HG03521 (cell line): ENCODE measurements at regions not wholly inside any gene's neighbourhood (a gene's known extent, or its start where the extent isn't known, plus 50 kb on each side); places are given as distances from the start of the nearest gene placed in this dataset.

Experiments
- ATAC-seq: cut with Tn5 transposase; IDR thresholded peaks from one replicate; pipeline ENCODE4 v1.9.1; 2021; ENCODE audit warnings: mild to moderate bottlenecking, moderate library complexity; ENCODE audit not compliant: unreplicated experiment

DNA sequence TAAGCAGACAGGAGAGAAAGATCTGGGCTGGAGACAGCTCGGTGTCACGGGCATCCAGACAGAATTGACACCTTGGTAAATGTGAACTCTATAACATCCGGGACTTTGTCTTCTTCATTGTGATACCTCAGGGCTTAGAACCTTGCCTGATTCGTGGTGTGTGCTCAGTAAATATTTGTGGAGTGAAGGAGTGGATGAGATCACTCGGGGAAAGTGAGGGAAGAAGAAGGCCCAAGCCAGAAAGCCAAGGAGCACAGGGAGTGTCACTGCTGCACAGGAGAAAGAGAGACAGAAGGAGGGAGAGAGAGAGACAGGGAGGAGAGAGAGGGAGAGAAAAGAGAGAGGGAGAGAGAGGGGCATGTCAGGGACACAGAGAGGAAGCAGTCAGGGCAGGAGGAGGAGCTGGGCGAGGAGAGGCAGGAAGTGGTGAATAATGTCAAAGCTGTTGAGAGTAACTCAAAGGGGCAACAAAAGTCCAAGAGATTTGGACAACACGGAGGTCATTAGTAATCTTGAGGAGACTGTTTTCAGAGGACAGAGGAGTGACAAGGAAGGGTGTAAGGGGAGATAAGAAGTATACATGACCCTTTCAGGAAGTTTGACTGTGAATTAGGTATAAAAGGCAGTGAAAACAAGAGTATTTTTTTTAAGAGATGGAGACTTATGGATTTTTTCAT, 141.6 kb upstream of the MAX start:
- ATAC-seq = no peak

DNA sequence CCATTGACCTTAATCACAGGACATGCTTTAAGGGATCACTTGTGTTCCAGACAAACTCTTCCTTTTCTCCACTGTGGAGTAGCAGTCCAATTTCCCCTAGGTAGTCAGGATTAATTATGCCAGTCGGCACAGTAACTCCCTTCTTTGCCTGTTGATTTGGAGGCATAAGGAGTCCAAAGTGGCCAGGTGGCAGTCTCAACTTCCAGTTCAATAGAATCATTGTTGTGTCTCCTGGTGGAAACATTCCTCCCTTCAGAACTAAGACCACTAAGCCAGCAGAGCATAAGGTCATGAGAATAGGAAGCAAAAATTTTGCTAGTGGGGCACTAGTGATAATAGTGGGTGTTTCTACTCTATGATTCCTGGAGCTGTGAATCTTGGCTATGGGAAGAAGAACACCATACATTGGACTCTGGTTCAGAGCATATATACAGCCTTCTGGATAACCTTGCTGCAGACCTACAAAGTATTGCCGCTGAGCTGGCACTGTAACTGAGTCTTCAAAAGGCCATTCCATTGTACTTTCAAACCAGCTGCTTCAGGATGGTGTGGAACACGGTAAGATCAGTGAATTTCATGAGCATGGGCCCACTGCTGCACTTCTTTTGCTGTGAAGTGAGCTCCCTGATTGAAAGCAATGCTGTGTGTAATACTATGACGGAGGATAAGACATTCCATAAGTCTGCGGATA, 147.3 kb upstream of the MAX start:
- ATAC-seq = no peak

DNA sequence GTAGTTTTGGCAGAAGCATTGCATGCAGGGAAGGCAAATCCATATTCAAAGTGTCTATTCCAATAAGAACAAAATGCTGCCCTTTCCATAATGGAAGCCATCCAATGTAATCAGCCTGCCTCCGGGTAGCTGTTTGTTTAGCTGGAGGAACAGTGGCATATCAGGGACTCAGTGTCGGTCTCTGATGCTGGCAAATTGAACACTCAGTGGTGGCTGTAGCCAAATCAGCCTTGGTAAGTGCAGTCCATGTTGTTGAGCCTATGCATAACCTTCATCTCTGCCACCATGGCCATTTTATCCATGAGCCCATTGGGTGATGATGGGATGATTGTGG, 147.8 kb upstream of the MAX start:
- ATAC-seq = no peak

DNA sequence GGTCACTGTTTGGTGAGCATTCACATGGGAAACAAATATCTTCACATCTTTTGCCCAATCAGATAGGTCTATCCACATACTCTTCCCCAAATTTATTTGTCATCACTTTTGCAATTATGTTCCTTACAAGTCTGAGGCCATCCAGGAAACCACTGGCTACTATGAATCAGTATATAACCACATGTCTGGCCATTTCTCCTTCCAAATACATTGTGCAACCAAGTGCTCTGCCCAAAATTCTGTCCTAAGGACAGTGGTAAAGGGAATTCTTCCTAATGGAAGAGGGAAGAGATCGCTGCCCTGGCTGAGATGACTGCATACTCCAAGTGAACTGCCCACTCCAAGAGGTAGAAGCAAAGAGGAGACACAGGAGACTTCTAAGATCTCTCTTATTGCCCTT, 148.9 kb upstream of the MAX start:
- no peak for ATAC-seq

DNA sequence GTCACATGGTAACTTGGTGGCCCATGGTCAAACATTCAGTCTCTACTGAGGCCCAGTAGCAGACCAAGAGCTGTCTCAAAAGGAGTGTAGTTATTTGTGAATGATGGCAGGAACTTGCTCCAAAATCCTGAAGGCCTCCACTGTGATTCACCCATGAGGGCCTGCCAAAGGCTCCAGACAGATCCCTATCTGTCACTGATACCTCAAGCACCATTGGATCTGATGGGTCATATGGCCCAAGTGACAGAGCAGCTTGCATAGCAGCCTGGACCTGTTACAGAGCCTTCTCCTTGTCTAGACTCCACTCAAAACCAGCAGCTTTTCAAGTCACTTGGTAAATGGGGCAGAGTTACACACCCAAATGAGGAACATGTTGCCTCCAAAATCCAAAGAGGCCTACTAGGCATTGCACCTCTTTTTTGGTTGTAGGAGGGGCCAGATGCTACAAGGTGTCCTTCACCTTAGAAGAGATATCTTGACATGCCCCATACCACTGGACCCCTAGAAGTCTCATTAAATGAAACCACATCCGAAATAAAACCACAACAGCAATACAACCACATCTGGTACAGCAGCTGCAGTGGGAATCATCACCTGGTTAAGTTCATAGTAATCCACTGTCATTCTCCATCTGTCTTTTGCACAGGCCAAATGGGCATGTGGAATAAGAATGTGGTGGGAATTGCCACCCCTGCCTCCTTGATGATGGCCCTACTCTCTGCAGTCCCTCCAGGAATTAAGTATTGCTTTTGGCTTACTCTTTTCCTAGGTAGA, 150.4 kb upstream of the MAX start:
- ATAC-seq = no peak

DNA sequence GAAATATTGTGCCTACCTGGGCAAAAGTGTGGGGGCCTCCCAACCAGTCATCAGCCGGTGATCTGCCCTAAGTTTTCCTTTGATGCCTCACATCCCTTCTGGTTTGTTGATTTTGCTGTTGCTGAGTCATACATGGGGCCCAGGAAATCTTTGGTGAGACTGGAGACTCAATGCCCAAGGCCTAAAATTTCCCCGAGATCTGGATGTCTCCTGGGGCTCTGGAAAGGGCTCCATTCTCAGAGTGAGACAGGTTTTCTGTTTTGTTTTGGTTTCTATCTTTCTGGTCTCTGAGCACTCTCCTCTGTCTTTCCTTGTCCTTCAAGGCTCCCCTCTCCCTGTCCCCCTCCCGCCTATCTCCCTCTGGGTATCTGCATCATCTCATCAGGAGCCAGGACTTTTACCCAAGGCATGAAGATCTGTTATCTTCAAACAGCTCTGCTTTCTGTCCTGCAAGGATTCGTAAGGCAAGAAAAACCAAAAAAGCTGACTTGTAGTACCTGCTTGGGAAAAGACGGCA, 152.8 kb upstream of the MAX start:
- ATAC-seq = no peak

DNA sequence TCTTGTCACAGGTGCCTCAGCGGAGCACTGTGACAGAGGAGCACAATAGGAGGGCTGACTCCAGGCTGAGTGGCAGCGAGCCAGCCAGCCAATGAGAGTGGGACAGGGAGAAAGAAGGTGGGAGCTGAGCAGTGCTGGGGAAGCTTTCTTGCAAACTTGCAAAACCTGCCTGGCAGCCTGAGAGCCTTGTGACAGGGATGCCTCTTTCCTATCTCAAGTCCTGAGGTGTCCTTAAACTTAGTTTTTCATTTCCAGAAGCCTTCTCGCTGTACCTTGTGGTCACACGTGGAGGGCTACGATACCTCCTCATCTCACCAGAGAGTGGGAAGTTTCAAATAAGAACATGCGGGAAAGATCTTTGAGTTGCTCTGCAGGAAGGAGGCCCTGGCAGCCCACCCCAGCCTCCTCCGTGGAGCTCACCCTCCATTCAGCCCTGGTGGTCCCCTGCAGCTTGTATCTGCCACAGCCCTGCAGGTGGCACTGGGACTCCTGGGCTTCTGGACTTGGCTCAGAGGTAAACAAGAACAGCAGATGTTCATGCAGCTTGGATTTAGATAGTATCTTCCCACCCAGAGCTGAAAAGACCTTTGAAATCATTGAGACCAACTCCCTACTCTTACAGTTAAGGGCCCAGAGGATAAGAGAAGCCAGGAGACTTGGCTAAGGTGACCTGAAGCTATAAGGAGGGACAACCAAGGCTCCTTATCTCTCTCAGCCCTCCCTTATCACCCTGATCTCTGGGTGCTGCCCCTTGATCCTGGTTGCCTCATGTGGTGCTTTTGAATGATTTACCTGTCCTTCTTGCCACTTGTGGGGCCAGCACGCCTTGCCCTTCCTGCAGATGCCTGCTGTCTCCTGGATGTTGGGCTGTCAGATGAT, 153.5 kb upstream of the MAX start:
- no peak for ATAC-seq

DNA sequence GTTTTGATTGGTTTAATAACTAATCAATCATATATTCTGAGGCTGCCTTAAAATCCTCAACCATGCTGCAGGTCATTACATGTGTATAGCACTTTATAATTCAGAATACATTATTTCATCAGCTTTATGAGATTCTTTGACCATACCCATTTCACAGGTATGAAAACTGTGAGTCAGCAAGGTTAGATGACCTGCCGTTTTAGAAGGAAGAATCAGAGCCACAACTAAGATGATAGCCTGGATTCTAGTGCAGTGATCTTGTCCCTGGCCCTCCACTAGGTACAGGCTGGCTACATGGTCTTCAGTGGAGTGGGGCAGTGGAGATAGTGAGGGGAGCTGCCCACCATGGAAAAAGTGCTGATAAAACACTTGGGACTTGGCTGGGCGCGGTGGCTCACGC, 154.4 kb upstream of the MAX start:
- no peak for ATAC-seq

DNA sequence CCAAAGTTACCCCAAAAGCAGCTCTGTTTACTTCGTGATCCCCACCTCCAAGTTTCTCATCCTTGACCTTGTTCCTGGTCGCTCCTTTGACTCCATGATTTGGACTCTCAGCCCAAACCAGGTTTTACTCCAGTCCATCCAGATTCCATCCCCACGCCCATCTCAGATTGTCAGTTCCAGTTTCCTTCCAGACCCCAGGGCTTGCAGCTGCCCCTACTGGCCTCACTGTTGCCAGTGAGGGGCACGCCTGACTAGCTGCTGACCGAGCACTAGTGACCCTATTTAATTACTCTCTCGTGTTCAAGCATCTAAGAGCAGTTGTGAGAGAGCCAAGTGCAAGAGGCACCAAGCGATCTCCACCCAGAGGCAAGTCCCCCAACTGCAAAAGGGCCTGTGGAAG, 155.1 kb upstream of the FUT8 start:
- no peak for ATAC-seq

DNA sequence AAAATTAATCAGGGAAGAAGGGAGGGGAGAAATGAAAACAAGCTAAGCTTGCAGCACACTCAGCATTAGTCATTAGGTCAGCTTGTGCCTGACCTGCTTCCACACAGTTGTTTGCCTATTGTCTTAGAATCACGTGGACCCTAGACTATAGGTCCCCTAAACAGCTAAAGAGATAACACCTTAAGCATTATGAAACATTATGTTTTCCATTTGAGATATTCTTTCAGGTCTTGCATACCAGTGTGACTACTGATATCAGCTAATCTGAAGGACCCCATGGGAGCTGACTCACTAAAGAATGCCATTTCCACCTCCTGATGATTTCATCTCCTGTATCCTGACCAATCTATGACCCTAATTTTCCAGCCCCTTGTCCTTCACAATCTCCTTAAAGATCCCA, 154.1 kb upstream of the FUT8 start:
- no peak for ATAC-seq

DNA sequence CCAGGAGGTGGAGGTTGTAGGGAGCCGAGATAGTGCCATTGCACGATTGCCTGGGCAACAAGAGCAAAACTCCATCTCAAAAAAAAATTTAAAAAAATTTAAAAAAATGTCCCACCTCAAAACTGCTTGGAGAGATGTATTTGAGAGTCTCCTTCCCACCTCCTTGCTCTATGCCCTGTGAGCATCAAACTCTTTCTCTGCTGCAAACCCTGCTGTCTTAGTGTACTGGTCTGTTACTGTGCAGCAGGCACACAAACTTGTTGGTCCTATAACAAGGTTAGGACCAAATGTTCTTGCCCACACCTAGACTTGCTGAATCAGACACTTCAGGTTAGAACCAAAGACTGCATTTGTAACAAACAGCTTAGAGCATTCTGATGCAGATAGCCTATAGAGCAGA, 153.5 kb upstream of the FUT8 start:
- ATAC-seq = no peak

DNA sequence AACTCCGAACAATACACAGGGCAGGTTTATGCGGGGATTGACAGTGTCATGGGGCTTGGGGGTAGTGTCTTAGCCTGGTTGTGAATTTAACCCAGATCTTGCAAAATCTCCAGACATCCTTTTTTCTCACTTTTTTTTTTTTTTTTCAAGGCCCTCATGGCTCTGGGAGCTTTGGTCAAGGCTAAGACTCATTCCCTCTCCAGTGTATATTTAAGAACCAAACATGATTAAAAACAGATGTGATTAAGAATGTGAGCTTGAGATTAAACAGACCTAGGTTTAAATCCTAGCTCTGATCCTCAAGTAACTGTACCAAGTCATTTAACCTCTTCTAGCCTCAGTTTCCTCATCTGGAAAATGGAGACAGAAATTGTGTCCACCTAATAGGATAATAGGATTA, 151.7 kb upstream of the FUT8 start:
- no peak for ATAC-seq

DNA sequence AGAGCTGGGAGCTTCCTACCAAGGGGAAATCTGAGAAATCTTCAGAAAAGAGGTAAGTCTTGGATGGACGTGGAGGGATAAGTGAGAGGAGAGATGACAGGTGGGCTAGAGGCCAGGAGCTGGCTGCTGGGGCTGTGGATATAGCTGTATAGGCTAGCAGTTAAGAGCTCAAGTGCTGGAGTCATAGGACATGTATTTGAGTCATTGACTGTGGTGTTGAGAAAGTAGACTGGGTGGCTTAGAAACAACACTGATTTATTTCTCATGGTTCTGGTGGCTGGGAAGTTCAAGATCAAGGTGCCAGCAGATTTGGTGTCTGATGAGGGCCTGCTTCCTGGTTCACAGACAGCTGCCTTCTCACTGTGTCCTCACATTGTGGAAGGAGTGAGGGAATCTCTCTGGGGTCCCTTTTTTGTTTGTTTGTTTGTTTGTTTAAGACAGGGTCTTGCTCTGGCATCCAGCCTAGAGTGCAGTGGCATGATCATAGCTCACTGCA, 151.1 kb upstream of the FUT8 start:
- ATAC-seq = no peak

DNA sequence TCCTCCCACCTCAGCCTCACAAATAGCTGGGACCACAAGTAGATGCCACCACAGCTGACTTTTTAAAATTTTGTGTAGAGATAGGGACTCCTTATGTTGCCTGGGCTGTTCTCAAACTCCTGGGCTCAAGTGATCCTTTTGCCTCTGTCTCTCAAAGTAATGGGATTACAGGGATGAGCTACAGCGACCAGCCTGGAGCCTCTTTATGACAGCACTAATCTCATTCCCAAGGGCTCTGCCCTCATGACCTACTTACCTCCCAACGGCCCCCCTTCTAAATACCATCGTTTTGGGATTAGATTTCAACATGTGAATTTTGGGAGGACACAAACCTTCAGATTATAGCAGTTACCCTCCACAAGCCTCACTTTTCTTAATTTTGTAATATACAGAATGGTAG, 150.6 kb upstream of the FUT8 start:
- ATAC-seq = no peak

DNA sequence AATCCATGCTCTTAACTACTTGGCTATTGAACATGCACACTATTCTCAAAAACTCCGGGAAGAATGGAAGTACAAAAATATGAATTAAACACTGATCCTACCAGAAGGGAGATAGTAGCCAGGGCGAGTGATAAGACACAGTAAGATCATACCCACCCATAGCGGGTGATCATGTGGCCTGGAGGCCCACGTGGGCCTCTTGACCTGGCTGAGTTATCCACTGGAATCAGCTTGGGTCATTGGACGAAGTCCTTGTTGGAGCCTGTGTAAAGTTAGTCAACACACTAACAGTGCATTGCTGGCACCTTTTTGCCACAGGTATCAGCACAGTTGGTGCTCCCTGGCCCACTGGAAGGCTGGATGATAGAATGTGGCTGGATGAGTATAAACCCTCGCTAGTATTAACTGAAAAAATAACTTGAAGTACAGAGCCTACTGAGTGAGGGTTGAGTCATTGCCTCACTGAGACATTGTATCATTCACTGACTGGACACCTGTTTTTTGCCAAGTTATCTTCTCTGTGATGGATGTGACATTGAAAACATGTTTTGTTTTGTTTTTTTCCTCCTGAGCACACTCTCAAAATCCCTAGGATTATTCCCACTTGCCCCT, 149.2 kb upstream of the FUT8 start:
- no peak for ATAC-seq

DNA sequence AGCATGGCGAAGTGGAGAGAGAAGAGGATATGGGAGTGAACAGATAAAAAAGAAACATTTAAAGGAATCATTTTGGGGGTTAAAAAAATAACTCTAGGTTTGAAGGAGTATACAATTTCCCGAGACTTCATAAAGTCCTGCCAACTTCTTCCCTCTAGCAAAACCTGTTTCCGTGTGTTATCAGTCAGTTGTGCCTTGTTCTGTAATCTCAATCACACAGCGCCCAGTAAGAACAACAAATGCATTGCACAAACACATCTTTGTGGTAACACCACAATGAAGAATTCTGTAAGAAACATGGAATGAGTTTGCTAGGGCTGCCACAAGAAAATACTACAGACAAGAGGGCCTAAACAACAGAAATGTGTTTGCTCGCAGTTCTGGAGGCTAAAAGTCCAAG, 144.7 kb upstream of the FUT8 start:
- no peak for ATAC-seq

DNA sequence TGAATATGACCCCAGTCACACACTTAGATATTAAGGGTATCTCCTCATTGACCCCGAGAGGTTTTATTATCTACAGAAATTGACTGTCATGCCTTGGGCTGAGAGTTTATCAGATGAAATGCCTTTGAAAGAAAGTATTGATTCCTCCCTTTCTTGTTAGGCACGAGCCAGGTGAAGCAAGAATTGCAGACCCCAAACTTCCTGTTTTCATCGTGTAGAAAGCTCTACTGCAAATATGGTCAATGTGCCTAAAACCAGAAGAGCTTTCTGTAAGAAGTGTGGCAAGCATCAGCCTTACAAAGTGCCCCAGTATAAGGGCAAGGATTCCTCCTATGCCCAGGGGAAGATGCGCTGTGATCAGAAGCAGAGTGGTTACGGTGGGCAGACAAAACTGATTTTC, 143.9 kb upstream of the FUT8 start:
- no peak for ATAC-seq

DNA sequence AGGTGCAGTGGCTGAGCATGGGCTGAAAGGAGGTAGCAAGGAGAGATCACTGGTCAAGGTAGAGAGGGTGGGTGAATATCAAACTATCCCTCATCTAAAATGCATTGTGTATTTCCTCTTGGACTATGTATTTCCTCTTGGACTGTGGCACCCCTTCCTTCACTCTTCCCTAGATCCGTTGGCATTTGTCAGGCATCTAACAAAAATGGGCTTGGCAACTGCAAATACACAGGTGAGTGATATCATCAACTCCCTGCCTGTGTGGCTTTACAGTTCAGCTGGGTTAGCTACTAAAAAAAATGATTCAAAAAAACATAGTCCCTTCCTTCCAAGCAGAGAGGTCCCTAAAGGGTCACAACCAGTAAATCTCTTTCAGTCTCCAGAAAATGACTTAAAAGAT, 142.8 kb upstream of the FUT8 start:
- no peak for ATAC-seq

DNA sequence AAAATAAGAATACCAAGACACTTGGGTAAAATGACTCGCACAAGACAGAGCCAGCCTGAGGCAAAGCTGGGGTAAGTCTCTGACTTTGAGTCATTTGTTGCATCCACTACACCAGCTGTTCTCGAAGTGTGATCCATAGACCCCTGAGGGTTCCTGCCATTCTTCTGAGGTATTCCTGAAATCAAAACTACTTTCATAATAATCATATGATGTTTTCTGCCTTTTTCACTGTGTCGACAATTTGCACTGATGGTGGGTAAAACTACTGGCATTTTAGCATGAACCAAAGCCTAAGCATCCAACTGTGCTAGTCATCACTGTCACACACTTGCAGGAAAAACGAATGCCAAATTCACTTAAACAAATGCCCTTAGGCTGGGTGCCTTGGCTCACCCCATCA, 135.5 kb upstream of the FUT8 start:
- ATAC-seq = no peak

DNA sequence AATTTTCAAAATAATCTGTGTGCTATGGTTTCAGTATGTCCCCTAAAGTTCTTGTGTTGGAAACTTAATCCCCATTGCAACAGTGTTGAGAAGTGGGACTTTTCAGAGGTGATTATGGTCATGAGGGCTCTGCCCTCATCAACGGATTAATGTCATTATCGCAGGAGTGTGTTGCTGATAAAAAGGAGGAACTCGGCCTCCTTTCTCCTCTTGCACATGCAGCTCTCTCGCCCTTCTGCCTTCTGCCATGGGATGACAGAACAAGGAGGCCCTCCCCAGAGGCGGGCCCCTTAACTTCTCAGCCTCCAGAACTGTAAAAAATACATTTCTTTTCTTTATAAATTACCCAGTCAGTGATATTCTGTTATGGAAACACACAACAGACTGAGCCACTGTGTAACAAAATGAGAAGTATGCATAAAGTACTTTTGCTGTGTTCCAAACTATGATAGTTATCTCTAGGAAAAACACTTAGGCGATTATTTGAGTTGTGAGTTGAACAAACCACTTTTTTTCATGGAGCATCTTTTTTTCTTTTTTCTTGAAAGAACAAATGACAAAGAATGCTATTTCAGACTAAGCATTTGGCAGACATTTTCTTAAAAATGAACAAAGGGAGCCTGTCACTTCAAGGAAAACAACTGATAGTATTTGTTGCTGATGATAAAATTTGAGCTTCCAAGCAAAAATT, 134.8 kb upstream of the FUT8 start:
- ATAC-seq = no peak
